OCI-LY1 (cell line): ENCODE measurements at regions not wholly inside any gene's neighbourhood (a gene's known extent, or its start where the extent isn't known, plus 50 kb on each side); places are given as distances from the start of the nearest gene placed in this dataset.

Source experiments
- H2AFZ ChIP-seq: fragments of 200-600 bp; sonication (generic), shearing (Covaris generic); 2 replicates; pipeline ENCODE4 v1.6.0; 2014; ENCODE audit warnings: antibody characterized with exemption, mild to moderate bottlenecking, low read length
- H3F3A ChIP-seq: fragments of 200-600 bp; sonication (generic), shearing (Covaris generic); 2 replicates; pipeline ENCODE4 v1.6.0; 2014; ENCODE audit warnings: mild to moderate bottlenecking, antibody characterized with exemption, low read length, moderate library complexity; ENCODE audit not compliant: insufficient read depth
- H3K27ac ChIP-seq: fragments of 200-600 bp; sonication (generic); 2 replicates; pipeline ENCODE4 v1.5.1; 2014; ENCODE audit warnings: low read length, mixed run types, mild to moderate bottlenecking, low read depth; ENCODE audit not compliant: poor library complexity, severe bottlenecking
- H3K27me3 ChIP-seq: fragments of 200-600 bp; sonication (generic); 2 replicates; pipeline ENCODE4 v1.6.0; 2014; ENCODE audit warnings: antibody characterized with exemption, mild to moderate bottlenecking, low read length, moderate library complexity; ENCODE audit not compliant: insufficient read depth
- H3K36me3 ChIP-seq: fragments of 200-600 bp; sonication (generic); 2 replicates; pipeline ENCODE4 v1.6.1; 2014; ENCODE audit warnings: mild to moderate bottlenecking, antibody characterized with exemption, low read length, moderate library complexity, mixed read lengths; ENCODE audit not compliant: insufficient read depth
- H3K4me1 ChIP-seq: fragments of 200-600 bp; sonication (generic); 2 replicates; pipeline ENCODE4 v1.5.1; 2014; ENCODE audit warnings: mild to moderate bottlenecking, low read length, moderate library complexity; ENCODE audit not compliant: insufficient read depth, severe bottlenecking
- H3K4me2 ChIP-seq: fragments of 200-600 bp; sonication (generic), shearing (Covaris generic); 2 replicates; pipeline ENCODE4 v1.6.1; 2014; ENCODE audit warnings: low read length
- H3K4me3 ChIP-seq: fragments of 200-600 bp; sonication (generic); 2 replicates; pipeline ENCODE4 v1.5.1; 2014; ENCODE audit warnings: low read length, low read depth, mild to moderate bottlenecking, mixed read lengths; ENCODE audit not compliant: poor library complexity, severe bottlenecking
- H3K79me2 ChIP-seq: fragments of 200-600 bp; shearing (Covaris generic); 2 replicates; pipeline ENCODE4 v1.6.1; 2016; ENCODE audit warnings: mixed run types, low read length, mixed read lengths; ENCODE audit not compliant: insufficient read depth
- H3K9ac ChIP-seq: fragments of 200-600 bp; sonication (generic), shearing (Covaris generic); 2 replicates; pipeline ENCODE4 v1.6.1; 2014; ENCODE audit warnings: mild to moderate bottlenecking, low read length, mixed read lengths
- H3K9me2 ChIP-seq: fragments of 200-600 bp; sonication (generic), shearing (Covaris generic); 2 replicates; pipeline ENCODE4 v1.6.1; 2014; ENCODE audit warnings: low read depth, mild to moderate bottlenecking, low read length, mixed read lengths
- H3K9me3 ChIP-seq: fragments of 200-600 bp; shearing (Covaris generic); 2 replicates; pipeline ENCODE4 v1.6.1; 2014; ENCODE audit warnings: low read length, mixed read lengths
- H4K20me1 ChIP-seq: fragments of 200-600 bp; sonication (generic), shearing (Covaris generic); 2 replicates; pipeline ENCODE4 v1.6.0; 2016; ENCODE audit warnings: mild to moderate bottlenecking, low read length; ENCODE audit not compliant: insufficient read depth
- EZH2 ChIP-seq: fragments of 200-600 bp; sonication (generic), shearing (Covaris generic); IDR thresholded peaks from 2 replicates; pipeline ENCODE4 v1.8.0; 2017; ENCODE audit warnings: borderline replicate concordance, mixed run types, mild to moderate bottlenecking, antibody characterized with exemption, low read length, moderate library complexity, mixed read lengths
- TF ChIP-seq, protein P1 (sequence below): fragments of 200-600 bp; sonication (generic), shearing (Covaris generic); IDR thresholded peaks from 2 replicates; pipeline ENCODE4 v1.5.1; 2017; ENCODE audit warnings: mild to moderate bottlenecking, antibody characterized with exemption, low read length, moderate library complexity, mixed read lengths

DNA sequence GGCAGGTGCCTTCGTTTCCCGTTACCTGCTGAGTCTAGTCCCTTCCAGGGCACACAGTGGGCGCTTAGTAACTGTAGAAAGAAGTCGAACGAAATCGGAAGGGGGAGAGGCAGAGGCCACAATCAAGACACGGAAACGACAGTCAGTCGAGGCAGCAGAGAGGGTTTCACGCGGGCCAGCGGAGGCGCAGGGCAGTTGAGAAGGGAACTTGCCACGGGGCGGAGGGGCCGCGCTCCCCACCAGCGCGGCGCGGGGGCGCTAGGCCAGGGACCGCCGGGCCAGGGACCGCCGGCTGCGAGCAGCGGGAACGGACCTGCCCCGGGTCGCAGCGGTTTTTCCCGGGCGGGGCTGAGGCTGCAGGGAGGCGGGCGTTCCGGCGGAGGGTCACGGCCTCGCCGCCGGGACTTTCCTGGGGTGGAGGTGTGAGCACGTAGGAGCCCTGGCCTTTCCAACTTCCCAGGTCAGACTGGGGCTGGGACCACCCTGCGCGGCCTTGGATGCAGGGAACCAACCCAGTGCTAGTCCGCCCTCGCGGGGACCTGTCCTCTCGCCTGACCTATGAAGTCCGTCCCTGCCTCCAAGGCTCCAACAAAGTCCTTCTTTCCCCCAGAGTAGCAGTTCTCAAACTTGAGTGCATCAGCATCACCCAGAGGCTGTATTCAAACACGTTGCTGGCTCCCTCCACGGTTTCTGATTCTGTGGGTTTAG lies 150.1 kb upstream of the FGGY start:
- Histone ChIP-seq H3K4me3 (no peak overlapping the region), H3K36me3 (no peaks in the 10 kb centered on the region), H3K79me2 (no peaks in the 10 kb centered on the region), H3K9me3 (no peaks in the 10 kb centered on the region), H2AFZ (no peak overlapping the region), H3K4me1 (no peaks in the 10 kb centered on the region), H3F3A (no peaks in the 10 kb centered on the region), H3K27ac (no peak overlapping the region), H3K27me3 (no peaks in the 10 kb centered on the region), H3K9ac (no peak overlapping the region), H4K20me1 (no peaks in the 10 kb centered on the region), H3K9me2 (no peaks in the 10 kb centered on the region), H3K4me2 (no peak overlapping the region)
- TF ChIP-seq, protein P1, sequence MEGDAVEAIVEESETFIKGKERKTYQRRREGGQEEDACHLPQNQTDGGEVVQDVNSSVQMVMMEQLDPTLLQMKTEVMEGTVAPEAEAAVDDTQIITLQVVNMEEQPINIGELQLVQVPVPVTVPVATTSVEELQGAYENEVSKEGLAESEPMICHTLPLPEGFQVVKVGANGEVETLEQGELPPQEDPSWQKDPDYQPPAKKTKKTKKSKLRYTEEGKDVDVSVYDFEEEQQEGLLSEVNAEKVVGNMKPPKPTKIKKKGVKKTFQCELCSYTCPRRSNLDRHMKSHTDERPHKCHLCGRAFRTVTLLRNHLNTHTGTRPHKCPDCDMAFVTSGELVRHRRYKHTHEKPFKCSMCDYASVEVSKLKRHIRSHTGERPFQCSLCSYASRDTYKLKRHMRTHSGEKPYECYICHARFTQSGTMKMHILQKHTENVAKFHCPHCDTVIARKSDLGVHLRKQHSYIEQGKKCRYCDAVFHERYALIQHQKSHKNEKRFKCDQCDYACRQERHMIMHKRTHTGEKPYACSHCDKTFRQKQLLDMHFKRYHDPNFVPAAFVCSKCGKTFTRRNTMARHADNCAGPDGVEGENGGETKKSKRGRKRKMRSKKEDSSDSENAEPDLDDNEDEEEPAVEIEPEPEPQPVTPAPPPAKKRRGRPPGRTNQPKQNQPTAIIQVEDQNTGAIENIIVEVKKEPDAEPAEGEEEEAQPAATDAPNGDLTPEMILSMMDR = no peak
- TF ChIP-seq EZH2 = no peak

DNA sequence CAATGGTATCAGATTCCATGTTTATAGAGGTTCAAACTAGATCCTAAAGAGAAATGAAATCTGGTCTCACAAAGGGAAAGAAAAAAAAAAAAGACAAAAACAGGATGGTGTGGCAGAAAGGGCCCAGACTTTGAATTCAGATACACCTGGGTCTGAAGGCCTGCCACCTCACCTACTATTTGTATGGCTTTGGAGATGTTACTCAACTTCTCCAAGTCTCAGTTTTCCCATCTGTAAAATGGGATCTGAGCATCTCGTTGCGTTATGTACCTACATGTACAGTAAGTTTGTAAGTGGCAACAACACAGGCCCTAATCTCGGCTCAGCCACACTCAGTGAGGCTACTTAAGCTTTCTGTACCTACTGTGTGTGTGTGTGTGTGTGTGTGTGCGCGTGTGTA lies 147.5 kb upstream of the FGGY start:
- Histone ChIP-seq H3K27ac (no peak overlapping the region), H4K20me1 (no peaks in the 10 kb centered on the region), H3K79me2 (no peaks in the 10 kb centered on the region), H2AFZ (no peak overlapping the region), H3K4me3 (no peak overlapping the region), H3K27me3 (no peaks in the 10 kb centered on the region), H3K9me3 (no peaks in the 10 kb centered on the region), H3K4me1 (no peaks in the 10 kb centered on the region), H3K36me3 (no peaks in the 10 kb centered on the region), H3K9ac (no peak overlapping the region), H3K9me2 (no peaks in the 10 kb centered on the region), H3F3A (no peaks in the 10 kb centered on the region), H3K4me2 (no peak overlapping the region)
- TF ChIP-seq EZH2 = no peak
- TF ChIP-seq, protein P1 = no peak

DNA sequence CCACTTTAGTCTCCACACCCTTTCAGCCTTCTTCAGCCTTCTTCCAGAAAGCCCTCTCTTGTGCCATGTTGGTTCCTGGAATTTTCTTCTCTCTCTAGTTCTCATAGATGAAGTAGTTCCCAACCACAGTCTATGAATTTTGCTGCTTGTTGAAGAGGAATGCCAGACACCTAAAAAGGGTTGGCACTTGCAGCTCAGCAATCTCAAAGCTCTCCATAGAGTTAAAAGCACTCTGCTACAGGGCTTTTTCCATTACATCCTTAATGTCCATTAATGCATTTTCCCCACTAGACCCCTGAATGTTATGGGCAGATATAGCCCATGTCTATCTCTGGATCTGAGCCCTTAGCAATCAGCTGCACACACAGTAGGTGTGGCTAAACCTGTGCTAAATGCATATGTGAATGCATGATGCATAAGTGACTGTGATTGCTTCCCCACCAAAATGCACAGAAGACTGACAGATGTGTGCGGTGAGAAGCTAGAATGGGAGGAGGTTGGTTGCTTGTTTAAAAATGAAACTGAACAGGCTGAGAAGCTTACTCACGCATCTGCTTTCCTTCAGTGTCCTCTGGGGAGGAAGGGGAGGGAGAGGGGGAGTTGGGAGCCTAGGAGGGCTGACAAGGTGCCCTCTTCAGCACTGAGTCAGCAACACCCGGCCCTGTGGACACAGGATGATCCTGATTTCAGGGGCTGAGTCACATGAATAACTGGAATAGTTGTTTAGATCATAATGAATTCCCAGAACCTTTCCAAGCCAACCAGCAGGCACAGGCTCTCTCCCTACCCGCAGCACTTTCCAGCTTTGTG lies 146.1 kb upstream of the FGGY start:
- H3K9ac ChIP-seq = no peak overlapping the region
- H2AFZ ChIP-seq = no peak overlapping the region

More for the DNA sequence above, 146.1 kb upstream of the FGGY start:
- Histone ChIP-seq H3K4me1 (no peaks in the 10 kb centered on the region), H3F3A (no peaks in the 10 kb centered on the region), H3K4me2 (no peak overlapping the region), H3K27ac (no peak overlapping the region), H3K79me2 (no peaks in the 10 kb centered on the region), H3K9me2 (no peaks in the 10 kb centered on the region), H3K4me3 (no peak overlapping the region), H3K36me3 (no peaks in the 10 kb centered on the region), H3K9me3 (no peaks in the 10 kb centered on the region), H4K20me1 (no peaks in the 10 kb centered on the region), H3K27me3 (no peaks in the 10 kb centered on the region)
- TF ChIP-seq EZH2 = no peak
- TF ChIP-seq, protein P1 = no peak
